Colon (tissue), 2 donors: ENCODE measurements at regions not wholly inside any gene's neighbourhood (a gene's known extent, or its start where the extent isn't known, plus 50 kb on each side); places are given as distances from the start of the nearest gene placed in this dataset.
A peak's percentile ranks its signal among the peaks of the same experiment; 100 is the strongest.

Experiments
- FAIRE-seq: peaks from 2 replicates; lab custom pipeline; 2012; peaks lifted over from hg19 to GRCh38; lab: Jason Lieb, UNC
- donor health status: control.
- donor health status: control.

GRCh38 chr1:184322253-184322652, 64.6 kb upstream of the C1orf21 start:
- no peak for FAIRE-seq

DNA sequence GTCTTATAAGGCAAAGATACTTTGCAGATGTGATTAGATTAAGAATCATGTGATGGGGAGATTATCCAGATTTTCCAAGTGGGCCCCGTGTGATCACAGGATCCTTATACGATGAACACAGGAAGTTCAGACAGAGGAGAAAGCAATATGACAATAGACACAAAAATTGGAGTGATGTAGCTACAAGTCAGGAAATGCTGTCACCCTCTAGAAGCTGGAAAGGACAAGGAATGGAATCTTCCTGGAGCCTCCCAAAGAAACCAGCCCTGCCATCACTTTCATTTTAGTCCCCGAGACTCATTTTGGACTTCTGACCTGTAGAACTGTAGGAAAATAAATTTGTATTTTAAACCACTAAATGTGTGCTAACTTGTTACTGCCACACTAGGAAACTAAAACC, 61.9 kb upstream of the C1orf21 start:
- no peak for FAIRE-seq

GRCh38 chr1:184326278-184326677, 60.6 kb upstream of the C1orf21 start:
- peak; percentile 28 for FAIRE-seq

DNA sequence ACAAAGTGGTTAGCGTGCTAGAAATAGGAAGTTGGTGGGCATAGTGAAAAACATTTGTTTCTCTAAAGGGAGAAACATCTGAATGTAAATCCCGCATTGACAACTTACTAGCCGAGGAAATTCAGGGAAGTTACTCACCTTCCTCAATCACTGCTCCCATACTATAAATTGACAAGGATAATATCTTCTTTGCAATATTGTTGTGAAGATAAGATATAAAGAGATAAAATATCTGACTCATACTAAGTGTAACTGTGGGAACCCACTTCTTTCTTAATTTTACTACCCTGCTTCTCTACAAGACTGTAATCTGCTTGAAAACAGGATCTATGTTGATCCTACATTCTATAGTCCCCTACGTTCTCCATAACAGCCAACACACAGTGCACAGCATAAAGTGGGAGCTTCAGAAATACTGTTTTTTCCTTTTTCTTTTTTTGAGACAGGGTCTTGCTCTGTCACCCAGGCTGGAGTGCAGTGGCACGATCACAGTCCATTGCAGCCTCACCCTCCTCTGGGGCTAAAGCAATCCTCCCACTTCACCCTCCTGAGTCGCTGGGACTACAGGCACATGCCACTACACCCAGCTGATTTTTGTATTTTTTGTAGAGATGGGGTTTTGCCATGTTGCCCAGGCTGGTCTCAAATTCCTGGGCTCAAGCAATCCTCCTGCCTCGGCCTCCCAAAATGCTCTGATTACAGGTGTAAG, 57.4 kb upstream of the C1orf21 start:
- no peak for FAIRE-seq

GRCh38 chr1:184329962-184330868, 56.6 kb upstream of the C1orf21 start:
- peak; percentile 10 for FAIRE-seq

DNA sequence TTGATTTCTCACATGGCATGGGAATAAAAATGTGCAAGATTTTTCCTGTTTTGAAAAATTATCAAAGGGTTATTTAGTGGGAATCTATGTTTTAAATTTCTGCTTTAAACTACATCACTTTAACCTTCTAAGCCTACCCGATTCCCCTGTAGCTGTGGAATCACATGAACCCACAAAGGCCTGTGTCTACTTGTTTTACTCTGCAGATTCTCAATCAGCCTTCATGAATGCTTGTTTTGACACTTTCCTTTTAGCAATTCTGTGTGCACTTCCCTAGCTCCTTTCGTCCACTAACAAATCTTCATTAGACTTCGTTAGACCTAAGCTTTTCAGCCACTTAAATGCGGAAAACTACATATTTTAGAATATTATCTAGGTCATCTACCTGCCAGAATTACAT, 56.0 kb upstream of the C1orf21 start:
- FAIRE-seq, result no peak
